Liver (tissue), 8 donors: ENCODE measurements at regions not wholly inside any gene's neighbourhood (a gene's known extent, or its start where the extent isn't known, plus 50 kb on each side); places are given as distances from the start of the nearest gene placed in this dataset.

Experiments used
- DNase-seq: peaks from one replicate; pipeline ENCODE4 v3.0.0-alpha.2; 2017; ENCODE audit warnings: low spot score
- H3K27ac ChIP-seq, 2 donors: one replicate each; pipeline ENCODE4 v1.7.0; 2013; ENCODE audit warnings: inconsistent platforms in 2 of 2, low read length in 2 of 2, control low read depth in 1 of 2, low read depth in 1 of 2, mild to moderate bottlenecking in 1 of 2
- H3K27me3 ChIP-seq, 4 donors: one replicate each; pipeline versions ENCODE4 v1.6.1 to v1.7.0; 2013; ENCODE audit warnings: low read length in 3 of 4, inconsistent platforms in 1 of 4, mild to moderate bottlenecking in 1 of 4, moderate library complexity in 1 of 4; ENCODE audit not compliant: control insufficient read depth in 4 of 4, insufficient read depth in 4 of 4
- H3K36me3 ChIP-seq, 4 donors: one replicate each; pipeline versions ENCODE4 v1.6.1 to v1.7.0; 2013; ENCODE audit warnings: low read length in 3 of 4, mild to moderate bottlenecking in 3 of 4, low read depth in 1 of 4, moderate library complexity in 1 of 4; ENCODE audit not compliant: control insufficient read depth in 4 of 4, insufficient read depth in 3 of 4
- H3K4me1 ChIP-seq, 4 donors: one replicate each; pipeline versions ENCODE4 v1.6.1 to v1.7.0; 2013; ENCODE audit warnings: low read length in 3 of 4, mild to moderate bottlenecking in 3 of 4, moderate library complexity in 1 of 4; ENCODE audit not compliant: control insufficient read depth in 4 of 4, insufficient read depth in 4 of 4
- H3K4me3 ChIP-seq, 3 donors: one replicate each; pipeline versions ENCODE4 v1.6.1 to v1.7.0; 2013; ENCODE audit warnings: low read length in 3 of 3, control low read depth in 1 of 3, low read depth in 1 of 3, mild to moderate bottlenecking in 1 of 3
- H3K9ac ChIP-seq, 2 donors: one replicate each; pipeline ENCODE4 v1.7.0; 2013; ENCODE audit warnings: low read length in 2 of 2, mild to moderate bottlenecking in 2 of 2, moderate library complexity in 2 of 2, control low read depth in 1 of 2, low read depth in 1 of 2
- H3K9me3 ChIP-seq, 4 donors: one replicate each; pipeline versions ENCODE4 v1.6.1 to v1.7.0; 2013; ENCODE audit warnings: low read length in 3 of 4; ENCODE audit not compliant: control insufficient read depth in 4 of 4
- EGR1 ChIP-seq, 2 donors: IDR thresholded peaks; 2 replicates each; pipeline ENCODE4 v1.6.1; 2016 to 2018; ENCODE audit warnings: antibody characterized with exemption in 2 of 2, low read depth in 2 of 2
- FOXA1 ChIP-seq: IDR thresholded peaks from 2 replicates; pipeline ENCODE4 v1.6.1; 2016; ENCODE audit warnings: antibody characterized with exemption
- FOXA2 ChIP-seq: IDR thresholded peaks from 2 replicates; pipeline ENCODE4 v1.6.1; 2016; ENCODE audit warnings: antibody characterized with exemption
- GABPA ChIP-seq, 2 donors: IDR thresholded peaks in 1 of 2; conservative IDR thresholded peaks in 1 of 2; 2 replicates each; pipeline ENCODE4 v1.6.1; 2016; ENCODE audit warnings: antibody characterized with exemption in 2 of 2, mild to moderate bottlenecking in 1 of 2, moderate library complexity in 1 of 2
- HNF4A ChIP-seq, 2 donors: conservative IDR thresholded peaks; 2 replicates each; pipeline ENCODE4 v1.6.1; 2016; ENCODE audit warnings: antibody characterized with exemption in 2 of 2, mild to moderate bottlenecking in 2 of 2
- HNF4G ChIP-seq: IDR thresholded peaks from 2 replicates; pipeline ENCODE4 v1.6.1; 2016; ENCODE audit warnings: antibody characterized with exemption
- JUND ChIP-seq, 2 donors: IDR thresholded peaks; 2 replicates each; pipeline ENCODE4 v1.6.1; 2016; ENCODE audit warnings: antibody characterized with exemption in 2 of 2
- NR2F2 ChIP-seq: IDR thresholded peaks from 2 replicates; pipeline ENCODE4 v1.6.1; 2016; ENCODE audit warnings: antibody characterized with exemption
- RAD21 ChIP-seq, 2 donors: IDR thresholded peaks; 2 replicates each; pipeline ENCODE4 v1.6.1; 2016; ENCODE audit warnings: antibody characterized with exemption in 2 of 2, mild to moderate bottlenecking in 2 of 2
- RXRA ChIP-seq, 2 donors: IDR thresholded peaks; 2 replicates each; pipeline ENCODE4 v1.6.1; 2017 to 2018; ENCODE audit warnings: antibody characterized with exemption in 2 of 2, mild to moderate bottlenecking in 1 of 2
- SP1 ChIP-seq: IDR thresholded peaks from 2 replicates; pipeline ENCODE4 v1.6.1; 2018; ENCODE audit warnings: antibody characterized with exemption, mild to moderate bottlenecking
- TAF1 ChIP-seq: conservative IDR thresholded peaks from 2 replicates; pipeline ENCODE4 v1.6.1; 2016; ENCODE audit warnings: antibody characterized with exemption, mild to moderate bottlenecking
- YY1 ChIP-seq: IDR thresholded peaks from 2 replicates; pipeline ENCODE4 v1.6.1; 2016; ENCODE audit warnings: antibody characterized with exemption, mild to moderate bottlenecking
- WGBS: extraction: QIAGEN DNeasy Blood & Tissue Kit; methylation state at CpG from one replicate; pipeline ENCODE4 v1.1.7; 2013; 5-methylcytosine and 5-hydroxymethylcytosine counted together
- TF ChIP-seq, protein P1 (sequence below): IDR thresholded peaks from 2 replicates; pipeline ENCODE4 v1.6.1; 2016; ENCODE audit warnings: antibody characterized with exemption
- TF ChIP-seq, protein P2 (sequence below): IDR thresholded peaks from 2 replicates; pipeline ENCODE4 v1.6.1; 2016; ENCODE audit warnings: antibody characterized with exemption
- TF ChIP-seq, protein P3 (sequence below): fragments of 150-350 bp; IDR thresholded peaks from 2 replicates; pipeline ENCODE4 v1.5.1; 2017; ENCODE audit warnings: improper control_type of control experiment, low read depth, low read length; ENCODE audit not compliant: missing input control
- TF ChIP-seq, protein P4 (sequence below): IDR thresholded peaks from 2 replicates; pipeline ENCODE4 v1.6.1; 2016; ENCODE audit warnings: antibody characterized with exemption
- TF ChIP-seq, protein P5 (sequence below): IDR thresholded peaks from 2 replicates; pipeline ENCODE4 v1.6.1; 2016; ENCODE audit warnings: antibody characterized with exemption, mild to moderate bottlenecking
- donor health status: healthy.
- donor health status: healthy.
- donor health status: healthy.
- donor health status: healthy.
- donor health status: healthy.

DNA sequence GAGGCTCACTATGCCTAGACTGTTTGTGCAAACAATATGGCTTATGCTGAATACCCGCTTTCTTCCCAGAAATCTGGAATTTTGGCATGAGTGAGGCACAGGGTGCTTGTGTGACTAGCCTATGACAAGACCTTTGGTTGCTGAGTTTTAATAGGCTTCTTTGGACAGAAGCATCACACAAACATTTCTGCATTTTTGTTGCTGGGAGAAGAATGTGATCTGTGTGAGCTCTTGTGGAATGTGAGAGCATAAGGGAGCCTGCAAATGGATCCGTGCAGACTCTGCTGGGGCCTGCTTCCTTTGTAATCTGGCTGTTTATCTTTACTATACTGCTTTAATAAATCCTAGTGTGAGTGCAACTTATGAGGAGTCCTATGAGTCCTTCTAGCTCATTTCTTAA lies 83.0 kb upstream of the ZDHHC17 start:
- H3K4me1 ChIP-seq: no peaks in the 10 kb centered on the region
- WGBS: 94% methylated on average over 2 of the region's 2 CpGs
- no peaks in the 10 kb centered on the region for H3K27me3 ChIP-seq
- H3K36me3 ChIP-seq: no peaks in the 10 kb centered on the region
- no peak for DNase-seq
- no peak overlapping the region for H3K9ac ChIP-seq
- H3K4me3 ChIP-seq: no peak overlapping the region
- no peaks in the 10 kb centered on the region for H3K9me3 ChIP-seq
- TF ChIP-seq HNF4A (conservative IDR thresholded peaks at IDR 0.05) (no peak), GABPA (IDR thresholded peaks at IDR 0.05 in 1 of 2, conservative IDR thresholded peaks at IDR 0.05 in 1 of 2) (no peak), FOXA1 (no peak), RXRA (IDR thresholded peaks at IDR 0.05) (no peak), RAD21 (IDR thresholded peaks at IDR 0.05) (no peak), HNF4G (no peak), TAF1 (no peak), EGR1 (IDR thresholded peaks at IDR 0.05; ENCODE audit: low read depth in 2 of 2) (no peak), SP1 (no peak), JUND (IDR thresholded peaks at IDR 0.05) (no peak), YY1 (no peak), NR2F2 (no peak), FOXA2 (no peak)
- TF ChIP-seq, protein P1, sequence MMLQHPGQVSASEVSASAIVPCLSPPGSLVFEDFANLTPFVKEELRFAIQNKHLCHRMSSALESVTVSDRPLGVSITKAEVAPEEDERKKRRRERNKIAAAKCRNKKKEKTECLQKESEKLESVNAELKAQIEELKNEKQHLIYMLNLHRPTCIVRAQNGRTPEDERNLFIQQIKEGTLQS: no peak
- TF ChIP-seq, protein P2, sequence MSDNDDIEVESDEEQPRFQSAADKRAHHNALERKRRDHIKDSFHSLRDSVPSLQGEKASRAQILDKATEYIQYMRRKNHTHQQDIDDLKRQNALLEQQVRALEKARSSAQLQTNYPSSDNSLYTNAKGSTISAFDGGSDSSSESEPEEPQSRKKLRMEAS: no peak
- TF ChIP-seq, protein P3, sequence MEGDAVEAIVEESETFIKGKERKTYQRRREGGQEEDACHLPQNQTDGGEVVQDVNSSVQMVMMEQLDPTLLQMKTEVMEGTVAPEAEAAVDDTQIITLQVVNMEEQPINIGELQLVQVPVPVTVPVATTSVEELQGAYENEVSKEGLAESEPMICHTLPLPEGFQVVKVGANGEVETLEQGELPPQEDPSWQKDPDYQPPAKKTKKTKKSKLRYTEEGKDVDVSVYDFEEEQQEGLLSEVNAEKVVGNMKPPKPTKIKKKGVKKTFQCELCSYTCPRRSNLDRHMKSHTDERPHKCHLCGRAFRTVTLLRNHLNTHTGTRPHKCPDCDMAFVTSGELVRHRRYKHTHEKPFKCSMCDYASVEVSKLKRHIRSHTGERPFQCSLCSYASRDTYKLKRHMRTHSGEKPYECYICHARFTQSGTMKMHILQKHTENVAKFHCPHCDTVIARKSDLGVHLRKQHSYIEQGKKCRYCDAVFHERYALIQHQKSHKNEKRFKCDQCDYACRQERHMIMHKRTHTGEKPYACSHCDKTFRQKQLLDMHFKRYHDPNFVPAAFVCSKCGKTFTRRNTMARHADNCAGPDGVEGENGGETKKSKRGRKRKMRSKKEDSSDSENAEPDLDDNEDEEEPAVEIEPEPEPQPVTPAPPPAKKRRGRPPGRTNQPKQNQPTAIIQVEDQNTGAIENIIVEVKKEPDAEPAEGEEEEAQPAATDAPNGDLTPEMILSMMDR: no peak
- TF ChIP-seq, protein P4, sequence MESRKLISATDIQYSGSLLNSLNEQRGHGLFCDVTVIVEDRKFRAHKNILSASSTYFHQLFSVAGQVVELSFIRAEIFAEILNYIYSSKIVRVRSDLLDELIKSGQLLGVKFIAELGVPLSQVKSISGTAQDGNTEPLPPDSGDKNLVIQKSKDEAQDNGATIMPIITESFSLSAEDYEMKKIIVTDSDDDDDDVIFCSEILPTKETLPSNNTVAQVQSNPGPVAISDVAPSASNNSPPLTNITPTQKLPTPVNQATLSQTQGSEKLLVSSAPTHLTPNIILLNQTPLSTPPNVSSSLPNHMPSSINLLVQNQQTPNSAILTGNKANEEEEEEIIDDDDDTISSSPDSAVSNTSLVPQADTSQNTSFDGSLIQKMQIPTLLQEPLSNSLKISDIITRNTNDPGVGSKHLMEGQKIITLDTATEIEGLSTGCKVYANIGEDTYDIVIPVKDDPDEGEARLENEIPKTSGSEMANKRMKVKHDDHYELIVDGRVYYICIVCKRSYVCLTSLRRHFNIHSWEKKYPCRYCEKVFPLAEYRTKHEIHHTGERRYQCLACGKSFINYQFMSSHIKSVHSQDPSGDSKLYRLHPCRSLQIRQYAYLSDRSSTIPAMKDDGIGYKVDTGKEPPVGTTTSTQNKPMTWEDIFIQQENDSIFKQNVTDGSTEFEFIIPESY: no peak
- H3K27ac ChIP-seq: no peak overlapping the region

DNA sequence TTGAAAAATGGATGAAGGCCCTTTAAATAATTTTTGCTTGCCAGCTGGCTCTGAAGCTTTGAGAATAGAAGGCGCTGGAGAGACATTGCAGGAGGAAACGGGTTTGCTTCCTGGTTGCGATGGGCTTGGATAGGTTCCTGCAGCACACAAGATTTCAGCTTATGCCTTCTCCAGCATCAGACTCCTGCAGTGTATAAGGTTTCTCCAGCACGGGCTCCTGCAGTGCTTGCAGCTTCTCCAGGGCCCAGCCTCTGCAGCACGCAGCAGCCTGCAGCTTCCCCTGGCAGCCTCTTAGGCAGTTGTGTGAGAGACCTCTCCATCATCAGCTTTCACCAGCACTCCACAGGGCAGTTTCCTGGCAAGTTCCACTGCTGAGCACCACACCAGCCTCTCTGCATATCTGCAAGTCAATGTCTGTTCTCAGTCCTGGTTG lies 78.7 kb upstream of the ZDHHC17 start:
- 54% methylated on average over 5 of the region's 5 CpGs for WGBS
- Histone ChIP-seq H3K4me1 (no peaks in the 10 kb centered on the region), H3K4me3 (no peak overlapping the region), H3K36me3 (no peaks in the 10 kb centered on the region), H3K27ac (no peak overlapping the region), H3K9ac (no peak overlapping the region), H3K9me3 (no peaks in the 10 kb centered on the region), H3K27me3 (no peaks in the 10 kb centered on the region)
- no peak for DNase-seq
- TF ChIP-seq EGR1 (IDR thresholded peaks at IDR 0.05; ENCODE audit: low read depth in 2 of 2) (no peak), HNF4A (conservative IDR thresholded peaks at IDR 0.05) (no peak), HNF4G (no peak), JUND (IDR thresholded peaks at IDR 0.05) (no peak), FOXA1 (no peak), RAD21 (IDR thresholded peaks at IDR 0.05) (no peak), RXRA (IDR thresholded peaks at IDR 0.05) (no peak), GABPA (IDR thresholded peaks at IDR 0.05 in 1 of 2, conservative IDR thresholded peaks at IDR 0.05 in 1 of 2) (no peak), FOXA2 (no peak), NR2F2 (no peak)
- TF ChIP-seq, protein P1: no peak
- TF ChIP-seq, protein P5, sequence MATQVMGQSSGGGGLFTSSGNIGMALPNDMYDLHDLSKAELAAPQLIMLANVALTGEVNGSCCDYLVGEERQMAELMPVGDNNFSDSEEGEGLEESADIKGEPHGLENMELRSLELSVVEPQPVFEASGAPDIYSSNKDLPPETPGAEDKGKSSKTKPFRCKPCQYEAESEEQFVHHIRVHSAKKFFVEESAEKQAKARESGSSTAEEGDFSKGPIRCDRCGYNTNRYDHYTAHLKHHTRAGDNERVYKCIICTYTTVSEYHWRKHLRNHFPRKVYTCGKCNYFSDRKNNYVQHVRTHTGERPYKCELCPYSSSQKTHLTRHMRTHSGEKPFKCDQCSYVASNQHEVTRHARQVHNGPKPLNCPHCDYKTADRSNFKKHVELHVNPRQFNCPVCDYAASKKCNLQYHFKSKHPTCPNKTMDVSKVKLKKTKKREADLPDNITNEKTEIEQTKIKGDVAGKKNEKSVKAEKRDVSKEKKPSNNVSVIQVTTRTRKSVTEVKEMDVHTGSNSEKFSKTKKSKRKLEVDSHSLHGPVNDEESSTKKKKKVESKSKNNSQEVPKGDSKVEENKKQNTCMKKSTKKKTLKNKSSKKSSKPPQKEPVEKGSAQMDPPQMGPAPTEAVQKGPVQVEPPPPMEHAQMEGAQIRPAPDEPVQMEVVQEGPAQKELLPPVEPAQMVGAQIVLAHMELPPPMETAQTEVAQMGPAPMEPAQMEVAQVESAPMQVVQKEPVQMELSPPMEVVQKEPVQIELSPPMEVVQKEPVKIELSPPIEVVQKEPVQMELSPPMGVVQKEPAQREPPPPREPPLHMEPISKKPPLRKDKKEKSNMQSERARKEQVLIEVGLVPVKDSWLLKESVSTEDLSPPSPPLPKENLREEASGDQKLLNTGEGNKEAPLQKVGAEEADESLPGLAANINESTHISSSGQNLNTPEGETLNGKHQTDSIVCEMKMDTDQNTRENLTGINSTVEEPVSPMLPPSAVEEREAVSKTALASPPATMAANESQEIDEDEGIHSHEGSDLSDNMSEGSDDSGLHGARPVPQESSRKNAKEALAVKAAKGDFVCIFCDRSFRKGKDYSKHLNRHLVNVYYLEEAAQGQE: no peak
- TF ChIP-seq, protein P4: no peak
